Panc1 (cell line): ENCODE measurements at regions not wholly inside any gene's neighbourhood (a gene's known extent, or its start where the extent isn't known, plus 50 kb on each side); places are given as distances from the start of the nearest gene placed in this dataset.

Experiments used
- ATAC-seq: fragments of 200-7000 bp; cut with Tn5 transposase; 2 replicates; pipeline ENCODE4 v1.9.1; 2020; ENCODE audit warnings: mild to moderate bottlenecking, moderate library complexity
- BruUV-seq: library from RNA; stranded (reverse); fragments of 400-500 nt; replicated peaks from 2 replicates; lab custom pipeline; 2021; lab: Mats Ljungman, UMichigan
- CTCF ChIA-PET: fragments of 300-600 bp; sonication (Branson Sonifier 250); formaldehyde crosslinking; loops from one replicate; lab custom pipeline; 2022; ENCODE audit warnings: antibody characterized with exemption; lab: Charles Lee
- POLR2A ChIA-PET: fragments of 300-600 bp; sonication (Branson Sonifier 250); formaldehyde crosslinking; loops from one replicate; lab custom pipeline; 2022; ENCODE audit warnings: antibody characterized with exemption; lab: Charles Lee
- DNase-seq: peaks from one replicate; pipeline ENCODE4 v3.0.0-alpha.2; 2010; ENCODE audit warnings: low read depth, low spot score
- H3K27ac ChIP-seq: 2 replicates; pipeline ENCODE4 v1.5.1; 2011; ENCODE audit warnings: mild to moderate bottlenecking, low read length, inconsistent platforms
- H3K27me3 ChIP-seq: fragments of 200-500 bp; sonication (Bioruptor generic); 2 replicates; pipeline ENCODE4 v1.6.0; 2014; ENCODE audit warnings: low read length, inconsistent platforms; ENCODE audit not compliant: control insufficient read depth, insufficient read depth
- H3K36me3 ChIP-seq: fragments of 200-500 bp; sonication (Bioruptor generic); 2 replicates; pipeline ENCODE4 v1.5.1; 2014; ENCODE audit warnings: inconsistent platforms, mild to moderate bottlenecking, low read length, moderate library complexity; ENCODE audit not compliant: control insufficient read depth, insufficient read depth
- H3K4me1 ChIP-seq: 2 replicates; pipeline ENCODE4 v1.5.1; 2011; ENCODE audit warnings: inconsistent platforms, mild to moderate bottlenecking, low read length, moderate library complexity; ENCODE audit not compliant: control insufficient read depth, insufficient read depth
- H3K4me3 ChIP-seq, 2 experiments: 2 replicates each; pipeline ENCODE4 v1.5.1; 2011 to 2012; ENCODE audit warnings: low read depth in 2 of 2, low read length in 2 of 2, mild to moderate bottlenecking in 2 of 2, inconsistent platforms in 1 of 2, moderate library complexity in 1 of 2
- H3K9me3 ChIP-seq: fragments of 200-500 bp; sonication (Bioruptor generic); 2 replicates; pipeline ENCODE4 v1.5.1; 2014; ENCODE audit warnings: low read depth, mild to moderate bottlenecking, inconsistent platforms, low read length, moderate library complexity; ENCODE audit not compliant: control insufficient read depth, insufficient read depth
- CTCF ChIP-seq: fragments of 450-650 bp; IDR thresholded peaks from 2 replicates; pipeline ENCODE4 v1.5.1; 2017; ENCODE audit warnings: mild to moderate bottlenecking
- POLR2AphosphoS5 ChIP-seq: IDR thresholded peaks from 2 replicates; pipeline ENCODE4 v1.6.1; 2012; ENCODE audit warnings: mild to moderate bottlenecking, low read depth, low read length, moderate library complexity
- REST ChIP-seq, 2 experiments: IDR thresholded peaks; 2 replicates each; pipeline ENCODE4 v1.6.1; 2011 to 2012; ENCODE audit warnings: low read depth in 2 of 2, control low read depth in 1 of 2, low read length in 1 of 2, mild to moderate bottlenecking in 1 of 2, moderate library complexity in 1 of 2; ENCODE audit not compliant: insufficient read depth in 1 of 2
- SIN3A ChIP-seq: IDR thresholded peaks from 2 replicates; pipeline ENCODE4 v1.6.1; 2012; ENCODE audit warnings: low read depth, mild to moderate bottlenecking, low read length, moderate library complexity, borderline replicate concordance; ENCODE audit not compliant: insufficient read depth
- TCF7L2 ChIP-seq: IDR thresholded peaks from 2 replicates; pipeline ENCODE4 v1.6.1; 2011; ENCODE audit warnings: mild to moderate bottlenecking, low read depth, low read length, inconsistent platforms
- in situ Hi-C: cut with HindIII; loops from 2 replicates; pipeline ENCODE4 v1.10.0; 2016; ENCODE audit warnings: low sequenced_read_pairs, low pct_unique_long_range_greater_than_20kb
- intact Hi-C: fragments of 100-400 bp; cut with micrococcal nuclease; formaldehyde crosslinking; loops from one replicate; pipeline ENCODE4 v1.10.0; 2022; ENCODE audit not compliant: unreplicated experiment

- Histone ChIP-seq H3K9me3 (peaks cover 3% of the 10 kb centered on the region; the same call in 1 of the 2 replicates), H3K36me3 (no peaks in the 10 kb centered on the region), H3K4me1 (no peaks in the 10 kb centered on the region; the same call in 1 of the 2 replicates), H3K27me3 (no peaks in the 10 kb centered on the region), H3K4me3 (no peak overlapping the region), H3K27ac (no peak overlapping the region)
- CTCF ChIA-PET: no interaction called here
- DNase-seq: no peak
- in situ Hi-C loops: no loop called here
- TF ChIP-seq REST (IDR thresholded peaks at IDR 0.05; ENCODE audit: insufficient read depth in 1 of 2, low read depth in 2 of 2, low read length in 1 of 2): no peak
- TF ChIP-seq TCF7L2: no peak
- TF ChIP-seq POLR2AphosphoS5: no peak
- TF ChIP-seq SIN3A: no peak
- no peak for TF ChIP-seq CTCF
- BruUV-seq: no TSS peak
- intact Hi-C loops: no loop called here
- no peak for ATAC-seq
- POLR2A ChIA-PET: no interaction called here
Measured at GRCh38 chr6:139828751-139829519, 454.5 kb upstream of the CITED2 start.

- H3K27me3 ChIP-seq: no peaks in the 10 kb centered on the region
- DNase-seq (no peak), ATAC-seq (no peak)
- H3K36me3 ChIP-seq: no peaks in the 10 kb centered on the region
- peak overlapping the region; percentile 42; the same call in 1 of the 2 replicates for H3K27ac ChIP-seq
- no peaks in the 10 kb centered on the region; the same call in 1 of the 2 replicates for H3K4me1 ChIP-seq
- no TSS peak for BruUV-seq
- no peak for TF ChIP-seq TCF7L2
- TF ChIP-seq POLR2AphosphoS5: no peak
- TF ChIP-seq CTCF: no peak
- TF ChIP-seq REST (IDR thresholded peaks at IDR 0.05; ENCODE audit: insufficient read depth in 1 of 2, low read depth in 2 of 2, low read length in 1 of 2): no peak
- no peak for TF ChIP-seq SIN3A
- ChIA-PET CTCF (no interaction called here), POLR2A (no interaction called here)
- H3K9me3 ChIP-seq: peaks cover 3% of the 10 kb centered on the region; the same call in 1 of the 2 replicates
- intact Hi-C loops (no loop called here), in situ Hi-C loops (no loop called here)
- no peak overlapping the region for H3K4me3 ChIP-seq
Measured at GRCh38 chr6:139825935-139826374, 451.5 kb upstream of the CITED2 start.
